ENCODE measurements at regions not wholly inside any gene's neighbourhood (a gene's known extent, or its start where the extent isn't known, plus 50 kb on each side); places are given as distances from the start of the nearest gene placed in this dataset.

DNA sequence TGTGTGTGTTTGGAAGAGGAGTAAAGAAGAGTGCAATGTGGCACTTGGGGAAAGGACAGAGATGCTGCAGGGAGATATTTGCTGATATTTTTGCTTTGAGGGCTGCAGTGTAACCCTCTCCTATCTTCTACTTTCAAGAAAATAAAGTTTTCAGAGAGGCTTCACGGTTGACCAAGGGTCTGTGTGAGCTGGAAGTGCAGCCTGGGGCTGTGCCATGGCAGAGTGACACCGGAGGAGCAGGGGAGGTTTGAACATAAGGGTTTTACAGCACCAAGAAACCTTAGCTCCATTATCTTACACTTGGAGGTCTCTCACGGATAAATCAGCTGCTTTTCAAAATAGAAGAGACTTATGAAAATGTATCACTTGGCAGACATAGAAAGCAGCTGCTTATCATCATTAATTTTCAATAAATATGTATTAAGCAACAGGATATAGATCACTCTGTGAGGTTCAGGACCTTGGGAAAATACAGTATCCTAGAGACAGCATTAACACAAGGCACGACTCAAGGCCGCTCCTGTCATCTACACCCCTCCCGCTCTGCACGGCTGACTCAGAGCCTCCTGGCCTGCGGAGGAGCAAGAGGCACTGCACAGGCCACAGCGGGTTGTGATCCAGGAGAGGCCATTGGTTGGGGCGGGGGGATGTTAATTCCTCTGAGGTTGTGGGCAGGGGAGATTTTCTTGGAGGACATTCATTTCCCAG is 127.8 kb downstream of the COPS8 start:
- H3K27ac ChIP-seq (replicated peaks), result no peak overlapping the region
- H3K4me3 ChIP-seq (replicated peaks; ENCODE audit: insufficient read depth, low read length), result no peak overlapping the region
- no peaks in the 10 kb centered on the region for H3K27me3 ChIP-seq (ENCODE audit: insufficient read depth, poor library complexity, severe bottlenecking)
- no peak for DNase-seq (ENCODE audit: low read depth in 1 of 2, low spot score in 1 of 2)
- TF ChIP-seq GABPA (IDR thresholded peaks at IDR 0.05; ENCODE audit: low read depth) (no peak), POLR2AphosphoS5 (IDR thresholded peaks at IDR 0.05; ENCODE audit: low read depth) (no peak), SPI1 (IDR thresholded peaks at IDR 0.05; ENCODE audit: borderline replicate concordance, low read depth) (no peak)

- no peak overlapping the region for H3K27ac ChIP-seq (replicated peaks)
- TF ChIP-seq SPI1 (IDR thresholded peaks at IDR 0.05; ENCODE audit: borderline replicate concordance, low read depth) (no peak), GABPA (IDR thresholded peaks at IDR 0.05; ENCODE audit: low read depth) (no peak), POLR2AphosphoS5 (IDR thresholded peaks at IDR 0.05; ENCODE audit: low read depth) (no peak)
- TF ChIP-seq, protein P1, sequence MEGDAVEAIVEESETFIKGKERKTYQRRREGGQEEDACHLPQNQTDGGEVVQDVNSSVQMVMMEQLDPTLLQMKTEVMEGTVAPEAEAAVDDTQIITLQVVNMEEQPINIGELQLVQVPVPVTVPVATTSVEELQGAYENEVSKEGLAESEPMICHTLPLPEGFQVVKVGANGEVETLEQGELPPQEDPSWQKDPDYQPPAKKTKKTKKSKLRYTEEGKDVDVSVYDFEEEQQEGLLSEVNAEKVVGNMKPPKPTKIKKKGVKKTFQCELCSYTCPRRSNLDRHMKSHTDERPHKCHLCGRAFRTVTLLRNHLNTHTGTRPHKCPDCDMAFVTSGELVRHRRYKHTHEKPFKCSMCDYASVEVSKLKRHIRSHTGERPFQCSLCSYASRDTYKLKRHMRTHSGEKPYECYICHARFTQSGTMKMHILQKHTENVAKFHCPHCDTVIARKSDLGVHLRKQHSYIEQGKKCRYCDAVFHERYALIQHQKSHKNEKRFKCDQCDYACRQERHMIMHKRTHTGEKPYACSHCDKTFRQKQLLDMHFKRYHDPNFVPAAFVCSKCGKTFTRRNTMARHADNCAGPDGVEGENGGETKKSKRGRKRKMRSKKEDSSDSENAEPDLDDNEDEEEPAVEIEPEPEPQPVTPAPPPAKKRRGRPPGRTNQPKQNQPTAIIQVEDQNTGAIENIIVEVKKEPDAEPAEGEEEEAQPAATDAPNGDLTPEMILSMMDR (IDR thresholded peaks at IDR 0.05; ENCODE audit: insufficient read depth, low read length), result no peak
- TF ChIP-seq, protein P2, sequence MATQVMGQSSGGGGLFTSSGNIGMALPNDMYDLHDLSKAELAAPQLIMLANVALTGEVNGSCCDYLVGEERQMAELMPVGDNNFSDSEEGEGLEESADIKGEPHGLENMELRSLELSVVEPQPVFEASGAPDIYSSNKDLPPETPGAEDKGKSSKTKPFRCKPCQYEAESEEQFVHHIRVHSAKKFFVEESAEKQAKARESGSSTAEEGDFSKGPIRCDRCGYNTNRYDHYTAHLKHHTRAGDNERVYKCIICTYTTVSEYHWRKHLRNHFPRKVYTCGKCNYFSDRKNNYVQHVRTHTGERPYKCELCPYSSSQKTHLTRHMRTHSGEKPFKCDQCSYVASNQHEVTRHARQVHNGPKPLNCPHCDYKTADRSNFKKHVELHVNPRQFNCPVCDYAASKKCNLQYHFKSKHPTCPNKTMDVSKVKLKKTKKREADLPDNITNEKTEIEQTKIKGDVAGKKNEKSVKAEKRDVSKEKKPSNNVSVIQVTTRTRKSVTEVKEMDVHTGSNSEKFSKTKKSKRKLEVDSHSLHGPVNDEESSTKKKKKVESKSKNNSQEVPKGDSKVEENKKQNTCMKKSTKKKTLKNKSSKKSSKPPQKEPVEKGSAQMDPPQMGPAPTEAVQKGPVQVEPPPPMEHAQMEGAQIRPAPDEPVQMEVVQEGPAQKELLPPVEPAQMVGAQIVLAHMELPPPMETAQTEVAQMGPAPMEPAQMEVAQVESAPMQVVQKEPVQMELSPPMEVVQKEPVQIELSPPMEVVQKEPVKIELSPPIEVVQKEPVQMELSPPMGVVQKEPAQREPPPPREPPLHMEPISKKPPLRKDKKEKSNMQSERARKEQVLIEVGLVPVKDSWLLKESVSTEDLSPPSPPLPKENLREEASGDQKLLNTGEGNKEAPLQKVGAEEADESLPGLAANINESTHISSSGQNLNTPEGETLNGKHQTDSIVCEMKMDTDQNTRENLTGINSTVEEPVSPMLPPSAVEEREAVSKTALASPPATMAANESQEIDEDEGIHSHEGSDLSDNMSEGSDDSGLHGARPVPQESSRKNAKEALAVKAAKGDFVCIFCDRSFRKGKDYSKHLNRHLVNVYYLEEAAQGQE (IDR thresholded peaks at IDR 0.05; ENCODE audit: insufficient replicate concordance, low read depth), result no peak
These were observed 128.5 kb downstream of the COPS8 start for GRCh38 chr2:237214030-237214675.

DNA sequence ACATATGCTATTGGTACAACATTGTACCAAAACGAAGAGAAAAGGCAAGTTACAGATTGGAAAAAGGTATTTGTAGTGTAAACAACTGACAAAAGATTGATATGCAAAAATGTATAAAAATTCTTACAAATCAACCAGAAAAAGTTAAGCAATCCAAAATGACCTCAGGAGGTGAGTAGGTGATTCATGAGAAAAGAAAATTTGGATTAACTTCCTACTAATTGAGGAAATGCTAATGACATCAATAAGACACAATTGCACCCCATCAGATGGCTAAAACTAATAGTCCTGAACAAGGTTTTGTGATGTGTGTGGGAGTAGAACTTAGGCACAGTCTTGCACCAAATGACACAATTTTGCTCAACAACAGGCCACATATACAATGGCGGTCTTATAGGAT is 129.3 kb downstream of the COPS8 start:
- H3K4me3 ChIP-seq (replicated peaks; ENCODE audit: insufficient read depth, low read length), result no peak overlapping the region
- TF ChIP-seq, protein P2 (IDR thresholded peaks at IDR 0.05; ENCODE audit: insufficient replicate concordance, low read depth), result no peak
- TF ChIP-seq GABPA (IDR thresholded peaks at IDR 0.05; ENCODE audit: low read depth), result no peak
- no peak for TF ChIP-seq POLR2AphosphoS5 (IDR thresholded peaks at IDR 0.05; ENCODE audit: low read depth)
- no peak for TF ChIP-seq SPI1 (IDR thresholded peaks at IDR 0.05; ENCODE audit: borderline replicate concordance, low read depth)
- TF ChIP-seq, protein P1 (IDR thresholded peaks at IDR 0.05; ENCODE audit: insufficient read depth, low read length), result no peak
- no peak for DNase-seq (ENCODE audit: low read depth in 1 of 2, low spot score in 1 of 2)
- no peaks in the 10 kb centered on the region for H3K27me3 ChIP-seq (ENCODE audit: insufficient read depth, poor library complexity, severe bottlenecking)
- H3K27ac ChIP-seq (replicated peaks), result no peak overlapping the region

More at GRCh38 chr2:237214030-237214675, 128.5 kb downstream of the COPS8 start:
- no peak for DNase-seq (ENCODE audit: low read depth in 1 of 2, low spot score in 1 of 2)
- Histone ChIP-seq H3K27me3 (ENCODE audit: insufficient read depth, poor library complexity, severe bottlenecking) (no peaks in the 10 kb centered on the region), H3K4me3 (replicated peaks; ENCODE audit: insufficient read depth, low read length) (no peak overlapping the region)

DNA sequence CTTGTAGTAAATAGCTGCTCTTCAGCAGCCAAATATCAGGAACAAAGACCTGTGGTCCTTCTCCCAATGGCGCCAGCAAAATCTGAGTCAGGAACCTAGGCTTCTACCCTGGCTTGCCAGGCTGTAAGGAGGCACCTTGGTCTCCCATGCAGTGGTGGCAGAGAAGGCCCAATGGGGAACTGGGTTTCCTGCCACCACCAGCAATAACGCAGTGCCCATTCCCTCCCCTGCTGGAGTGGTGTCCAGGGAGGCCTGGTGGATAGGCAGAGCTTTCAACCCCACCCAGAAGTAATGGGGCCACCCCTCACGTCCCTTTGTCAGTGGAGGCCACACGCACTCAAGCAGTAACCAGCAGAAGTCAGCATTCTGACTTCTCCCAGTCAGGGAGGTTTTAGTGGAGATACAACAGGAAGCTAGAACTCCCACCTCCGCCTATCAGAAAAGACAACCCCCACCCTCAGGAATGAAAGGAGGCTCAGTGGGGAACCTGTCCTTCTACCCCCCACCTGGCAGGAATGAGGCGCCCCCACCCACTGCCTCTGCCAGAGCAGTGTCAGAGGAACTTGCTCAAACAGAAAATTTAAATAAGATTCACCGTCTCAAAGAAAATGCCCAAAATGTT is 132.4 kb downstream of the COPS8 start:
- TF ChIP-seq, protein P1 (IDR thresholded peaks at IDR 0.05; ENCODE audit: insufficient read depth, low read length), result no peak
- TF ChIP-seq, protein P2 (IDR thresholded peaks at IDR 0.05; ENCODE audit: insufficient replicate concordance, low read depth), result no peak
- TF ChIP-seq POLR2AphosphoS5 (IDR thresholded peaks at IDR 0.05; ENCODE audit: low read depth) (no peak), SPI1 (IDR thresholded peaks at IDR 0.05; ENCODE audit: borderline replicate concordance, low read depth) (no peak), GABPA (IDR thresholded peaks at IDR 0.05; ENCODE audit: low read depth) (no peak)
- DNase-seq (ENCODE audit: low read depth in 1 of 2, low spot score in 1 of 2), result no peak
- Histone ChIP-seq H3K27ac (replicated peaks) (no peak overlapping the region), H3K27me3 (ENCODE audit: insufficient read depth, poor library complexity, severe bottlenecking) (no peaks in the 10 kb centered on the region), H3K4me3 (replicated peaks; ENCODE audit: insufficient read depth, low read length) (no peak overlapping the region)
